ENCODE measurements at regions not wholly inside any gene's neighbourhood (a gene's known extent, or its start where the extent isn't known, plus 50 kb on each side); places are given as distances from the start of the nearest gene placed in this dataset.

DNA sequence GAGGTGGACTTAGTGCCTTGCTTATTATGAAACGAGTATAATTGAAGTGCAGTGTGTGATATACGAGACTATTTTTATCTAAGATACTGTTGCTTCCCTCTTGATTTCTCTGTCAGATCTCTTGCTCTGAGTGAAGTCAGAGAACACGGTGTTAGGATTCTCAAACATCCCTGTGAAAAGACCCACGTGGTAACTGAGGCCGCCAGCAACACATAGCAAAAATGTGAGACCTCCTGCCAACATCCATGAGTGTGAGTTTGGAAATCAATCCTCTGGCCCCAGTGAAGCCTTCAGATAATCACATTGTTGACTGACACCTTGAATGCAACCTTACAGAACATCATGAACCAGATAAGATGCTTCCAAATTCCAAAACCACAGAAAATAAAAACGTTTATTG, 954.4 kb downstream of the FAT4 start:
- Histone ChIP-seq H3K27me3 (ENCODE audit: insufficient read depth, low read length) (no peaks in the 10 kb centered on the region), H3K4me3 (ENCODE audit: low read length) (no peak overlapping the region), H3K36me3 (ENCODE audit: insufficient read depth, low read length) (no peaks in the 10 kb centered on the region), H2AFZ (ENCODE audit: low read depth, low read length) (no peak overlapping the region), H3K9me3 (ENCODE audit: low read length) (no peaks in the 10 kb centered on the region), H3K4me1 (ENCODE audit: insufficient read depth, low read length) (peaks cover 6% of the 10 kb centered on the region)

DNA sequence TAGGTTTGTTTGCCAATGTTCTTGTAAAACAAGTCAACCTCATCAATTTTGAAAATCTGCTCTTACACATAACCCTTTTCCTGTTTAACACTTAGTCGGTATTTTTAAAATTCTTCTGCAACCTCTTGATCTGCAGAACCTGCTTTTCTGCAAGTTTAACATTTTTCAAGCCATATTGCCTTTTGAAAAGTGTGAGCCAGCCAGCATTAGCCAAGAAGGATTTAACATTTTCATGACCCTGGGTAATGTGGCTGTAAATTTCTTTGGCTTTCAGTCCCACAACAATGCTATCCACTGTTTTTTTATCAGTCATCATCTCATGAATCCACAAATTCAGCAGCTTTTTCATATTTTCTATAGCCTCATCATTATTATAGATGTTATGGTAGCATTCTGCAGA, 956.5 kb downstream of the FAT4 start:
- H3K4me1 ChIP-seq (ENCODE audit: insufficient read depth, low read length) = no peaks in the 10 kb centered on the region
- no peaks in the 10 kb centered on the region for H3K27me3 ChIP-seq (ENCODE audit: insufficient read depth, low read length)
- H3K4me3 ChIP-seq (ENCODE audit: low read length) = no peak overlapping the region
- H3K36me3 ChIP-seq (ENCODE audit: insufficient read depth, low read length) = no peaks in the 10 kb centered on the region
- H3K9me3 ChIP-seq (ENCODE audit: low read length) = no peaks in the 10 kb centered on the region
- H2AFZ ChIP-seq (ENCODE audit: low read depth, low read length) = no peak overlapping the region

GRCh38 chr4:126273746-126274145, 959.0 kb downstream of the FAT4 start:
- Histone ChIP-seq H3K4me1 (ENCODE audit: insufficient read depth, low read length) (no peaks in the 10 kb centered on the region), H3K4me3 (ENCODE audit: low read length) (no peak overlapping the region), H3K36me3 (ENCODE audit: insufficient read depth, low read length) (no peaks in the 10 kb centered on the region), H3K9me3 (ENCODE audit: low read length) (no peaks in the 10 kb centered on the region), H3K27me3 (ENCODE audit: insufficient read depth, low read length) (no peaks in the 10 kb centered on the region), H2AFZ (ENCODE audit: low read depth, low read length) (no peak overlapping the region)

DNA sequence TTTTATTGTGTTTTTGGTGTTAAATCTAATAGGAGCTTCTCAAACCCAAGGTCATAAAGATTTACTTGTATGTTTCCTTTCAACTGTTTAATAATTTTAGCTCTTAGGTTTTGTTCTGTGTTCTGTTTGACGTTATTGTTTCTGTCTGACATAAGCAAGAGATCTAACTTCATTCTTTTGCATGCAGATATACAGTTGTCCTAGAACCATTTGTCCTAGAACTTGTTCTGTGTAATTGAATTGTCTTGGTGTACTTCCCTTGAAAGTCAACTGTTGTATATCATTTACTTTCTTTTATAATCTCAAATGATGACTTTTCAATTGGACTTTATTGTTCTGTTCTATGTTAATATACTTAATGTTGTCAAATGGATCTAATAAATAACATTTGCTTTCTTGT, 977.1 kb downstream of the FAT4 start:
- H3K36me3 ChIP-seq (ENCODE audit: insufficient read depth, low read length) = no peaks in the 10 kb centered on the region
- no peaks in the 10 kb centered on the region for H3K9me3 ChIP-seq (ENCODE audit: low read length)
- H3K4me1 ChIP-seq (ENCODE audit: insufficient read depth, low read length) = no peaks in the 10 kb centered on the region
- H3K27me3 ChIP-seq (ENCODE audit: insufficient read depth, low read length) = no peaks in the 10 kb centered on the region
- no peak overlapping the region for H3K4me3 ChIP-seq (ENCODE audit: low read length)
- no peak overlapping the region for H2AFZ ChIP-seq (ENCODE audit: low read depth, low read length)

DNA sequence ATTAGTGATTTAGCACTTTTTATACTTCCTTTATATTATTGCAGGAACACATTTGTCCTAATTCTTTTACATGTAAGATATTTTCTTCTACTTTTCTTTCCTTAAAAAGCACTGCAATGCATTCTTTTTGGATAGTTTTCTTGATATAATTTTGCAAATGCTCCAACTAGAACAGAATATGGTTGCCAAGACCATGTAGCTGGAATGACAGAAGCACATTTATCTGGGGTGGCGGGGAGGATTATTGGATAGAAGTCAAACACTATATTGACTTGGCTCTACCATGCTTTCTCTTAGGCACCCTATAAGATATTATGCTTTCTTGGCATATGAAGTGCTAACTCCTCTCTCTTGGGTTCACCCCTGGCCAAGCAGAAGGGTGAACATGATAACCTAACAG, 983.5 kb downstream of the FAT4 start:
- Histone ChIP-seq H3K9me3 (ENCODE audit: low read length) (peaks cover 7% of the 10 kb centered on the region), H3K4me1 (ENCODE audit: insufficient read depth, low read length) (no peaks in the 10 kb centered on the region), H3K4me3 (ENCODE audit: low read length) (no peak overlapping the region), H2AFZ (ENCODE audit: low read depth, low read length) (no peak overlapping the region), H3K27me3 (ENCODE audit: insufficient read depth, low read length) (no peaks in the 10 kb centered on the region), H3K36me3 (ENCODE audit: insufficient read depth, low read length) (no peaks in the 10 kb centered on the region)

- H3K36me3 ChIP-seq (ENCODE audit: insufficient read depth, low read length) = no peaks in the 10 kb centered on the region
- H3K9me3 ChIP-seq (ENCODE audit: low read length) = no peaks in the 10 kb centered on the region
- no peaks in the 10 kb centered on the region for H3K27me3 ChIP-seq (ENCODE audit: insufficient read depth, low read length)
- H2AFZ ChIP-seq (ENCODE audit: low read depth, low read length) = no peak overlapping the region
- H3K4me3 ChIP-seq (ENCODE audit: low read length) = no peak overlapping the region
- no peaks in the 10 kb centered on the region for H3K4me1 ChIP-seq (ENCODE audit: insufficient read depth, low read length)
Observed at GRCh38 chr4:126306152-126306869, 991.6 kb downstream of the FAT4 start.

DNA sequence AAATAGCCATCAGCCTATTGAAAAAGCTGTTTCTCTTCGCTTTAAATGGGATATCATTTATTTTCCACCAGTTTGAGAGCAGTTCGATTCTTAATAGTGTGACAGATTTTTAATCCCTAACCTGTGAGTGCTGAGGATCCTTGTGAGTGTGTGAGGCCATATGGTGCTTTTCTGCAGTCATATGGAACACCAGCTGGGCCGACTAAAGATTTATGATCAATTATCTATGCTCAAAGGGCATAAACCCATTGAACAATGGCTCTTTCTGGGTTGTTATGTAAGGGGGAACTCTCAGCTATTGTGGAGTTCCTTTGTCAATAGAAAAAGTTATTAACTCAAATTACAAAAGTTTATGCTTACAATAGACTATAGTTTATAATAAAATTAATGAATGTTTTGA, 1003.6 kb downstream of the FAT4 start:
- H3K36me3 ChIP-seq (ENCODE audit: insufficient read depth, low read length) = no peaks in the 10 kb centered on the region
- H3K27me3 ChIP-seq (ENCODE audit: insufficient read depth, low read length) = no peaks in the 10 kb centered on the region

GRCh38 chr4:126328914-126329313, 1014.2 kb downstream of the FAT4 start:
- Histone ChIP-seq H3K36me3 (ENCODE audit: insufficient read depth, low read length) (no peaks in the 10 kb centered on the region), H3K27me3 (ENCODE audit: insufficient read depth, low read length) (no peaks in the 10 kb centered on the region), H3K9me3 (ENCODE audit: low read length) (no peaks in the 10 kb centered on the region), H2AFZ (ENCODE audit: low read depth, low read length) (no peak overlapping the region), H3K4me1 (ENCODE audit: insufficient read depth, low read length) (no peaks in the 10 kb centered on the region), H3K4me3 (ENCODE audit: low read length) (no peak overlapping the region)

More for the DNA sequence above, 1003.6 kb downstream of the FAT4 start:
- Histone ChIP-seq H3K4me1 (ENCODE audit: insufficient read depth, low read length) (no peaks in the 10 kb centered on the region), H2AFZ (ENCODE audit: low read depth, low read length) (no peak overlapping the region), H3K9me3 (ENCODE audit: low read length) (no peaks in the 10 kb centered on the region), H3K4me3 (ENCODE audit: low read length) (no peak overlapping the region)

GRCh38 chr4:126338548-126338947, 1023.8 kb downstream of the FAT4 start:
- Histone ChIP-seq H3K36me3 (ENCODE audit: insufficient read depth, low read length) (no peaks in the 10 kb centered on the region), H3K27me3 (ENCODE audit: insufficient read depth, low read length) (no peaks in the 10 kb centered on the region), H2AFZ (ENCODE audit: low read depth, low read length) (no peak overlapping the region), H3K4me3 (ENCODE audit: low read length) (no peak overlapping the region), H3K9me3 (ENCODE audit: low read length) (no peaks in the 10 kb centered on the region), H3K4me1 (ENCODE audit: insufficient read depth, low read length) (peaks cover 14% of the 10 kb centered on the region)

DNA sequence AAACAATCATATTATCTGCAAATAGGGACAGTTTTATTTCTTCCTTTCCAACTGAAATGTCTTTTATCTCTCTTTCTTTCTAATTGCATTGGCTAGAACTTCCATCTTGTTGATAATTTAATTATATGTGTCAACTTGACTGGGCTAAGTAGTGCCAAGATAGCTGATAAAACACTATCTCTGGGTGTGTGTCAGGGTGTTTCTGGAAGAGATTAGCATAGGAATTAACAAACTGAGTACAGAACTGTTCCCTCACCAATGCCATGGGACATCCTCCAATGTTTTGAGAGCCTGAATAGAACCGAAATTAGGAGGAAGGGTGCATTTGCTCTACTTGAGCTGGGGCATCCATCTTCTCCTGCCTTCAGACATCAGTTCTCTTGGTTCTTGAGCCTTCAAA, 1027.2 kb downstream of the FAT4 start:
- H3K4me3 ChIP-seq (ENCODE audit: low read length) = no peak overlapping the region
- peaks cover 14% of the 10 kb centered on the region for H3K4me1 ChIP-seq (ENCODE audit: insufficient read depth, low read length)
- no peaks in the 10 kb centered on the region for H3K27me3 ChIP-seq (ENCODE audit: insufficient read depth, low read length)
- H2AFZ ChIP-seq (ENCODE audit: low read depth, low read length) = no peak overlapping the region
- no peaks in the 10 kb centered on the region for H3K36me3 ChIP-seq (ENCODE audit: insufficient read depth, low read length)
- no peaks in the 10 kb centered on the region for H3K9me3 ChIP-seq (ENCODE audit: low read length)

DNA sequence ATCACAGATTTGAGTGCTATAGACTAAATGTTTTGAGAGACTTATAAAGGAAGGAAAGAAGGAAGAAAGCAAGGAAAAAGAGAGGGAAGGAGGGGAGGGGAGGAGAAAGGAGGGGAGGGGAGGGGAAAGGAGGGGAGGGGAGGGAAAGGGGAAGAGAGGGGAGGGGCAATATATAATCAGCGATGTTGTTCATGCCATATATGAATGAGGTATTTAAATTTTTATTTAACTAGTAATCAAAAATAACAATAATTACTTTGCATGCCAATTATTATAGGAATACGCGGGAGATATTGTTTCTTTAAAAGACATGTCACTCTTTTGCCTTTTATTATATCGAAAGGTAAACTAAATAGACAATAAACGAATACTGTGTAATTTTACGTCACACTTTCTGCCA, 1029.7 kb downstream of the FAT4 start:
- H3K9me3 ChIP-seq (ENCODE audit: low read length) = no peaks in the 10 kb centered on the region
- no peaks in the 10 kb centered on the region for H3K27me3 ChIP-seq (ENCODE audit: insufficient read depth, low read length)
- no peak overlapping the region for H2AFZ ChIP-seq (ENCODE audit: low read depth, low read length)
- no peak overlapping the region for H3K4me3 ChIP-seq (ENCODE audit: low read length)
- no peaks in the 10 kb centered on the region for H3K4me1 ChIP-seq (ENCODE audit: insufficient read depth, low read length)
- no peaks in the 10 kb centered on the region for H3K36me3 ChIP-seq (ENCODE audit: insufficient read depth, low read length)

GRCh38 chr4:126346654-126347053, 1031.9 kb downstream of the FAT4 start:
- H3K4me3 ChIP-seq (ENCODE audit: low read length) = no peak overlapping the region
- H3K4me1 ChIP-seq (ENCODE audit: insufficient read depth, low read length) = no peaks in the 10 kb centered on the region

DNA sequence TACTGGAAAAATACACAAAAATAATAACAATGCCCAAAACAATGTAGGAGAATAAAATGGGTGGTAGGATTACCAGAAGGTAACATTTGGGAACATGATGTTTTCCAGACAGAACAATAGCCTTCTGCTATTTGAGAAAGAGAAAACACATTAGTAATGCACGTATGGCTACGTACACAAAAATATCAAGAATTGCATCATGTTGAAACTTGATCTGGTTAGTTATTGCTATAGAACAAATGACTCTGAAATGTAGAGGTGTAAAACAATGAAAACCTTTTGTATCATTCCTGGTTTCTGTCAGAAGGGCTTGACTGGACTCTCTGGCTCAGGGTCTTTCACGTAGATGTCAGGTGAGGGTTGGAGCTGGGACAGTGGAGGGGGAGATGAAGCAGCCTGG, 1040.0 kb downstream of the FAT4 start:
- Histone ChIP-seq H3K36me3 (ENCODE audit: insufficient read depth, low read length) (no peaks in the 10 kb centered on the region), H3K4me1 (ENCODE audit: insufficient read depth, low read length) (no peaks in the 10 kb centered on the region), H3K4me3 (ENCODE audit: low read length) (no peak overlapping the region), H3K9me3 (ENCODE audit: low read length) (no peaks in the 10 kb centered on the region), H2AFZ (ENCODE audit: low read depth, low read length) (no peak overlapping the region), H3K27me3 (ENCODE audit: insufficient read depth, low read length) (no peaks in the 10 kb centered on the region)

More at GRCh38 chr4:126346654-126347053, 1031.9 kb downstream of the FAT4 start:
- H3K36me3 ChIP-seq (ENCODE audit: insufficient read depth, low read length) = no peaks in the 10 kb centered on the region
- H3K9me3 ChIP-seq (ENCODE audit: low read length) = no peaks in the 10 kb centered on the region
- H3K27me3 ChIP-seq (ENCODE audit: insufficient read depth, low read length) = no peaks in the 10 kb centered on the region
- no peak overlapping the region for H2AFZ ChIP-seq (ENCODE audit: low read depth, low read length)

DNA sequence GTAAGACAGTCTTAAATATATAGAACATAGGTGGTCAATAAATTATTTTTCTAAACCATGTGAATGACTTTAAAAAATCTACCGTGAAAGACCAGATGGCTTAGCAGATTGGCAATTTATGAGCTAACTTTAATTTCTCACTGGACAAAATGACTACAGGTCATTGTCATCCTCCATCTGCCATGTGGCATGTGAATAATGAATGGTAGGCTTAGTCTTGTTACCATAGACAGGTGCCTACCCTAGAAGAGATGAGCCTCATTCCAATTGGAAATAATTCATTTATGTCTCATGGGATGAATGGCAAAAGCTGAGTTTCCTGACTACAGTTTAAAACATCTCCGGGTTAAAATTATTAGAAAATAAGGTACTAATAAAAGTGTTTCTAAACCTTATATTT, 1043.3 kb downstream of the FAT4 start:
- no peak overlapping the region for H2AFZ ChIP-seq (ENCODE audit: low read depth, low read length)
- no peaks in the 10 kb centered on the region for H3K36me3 ChIP-seq (ENCODE audit: insufficient read depth, low read length)
- no peaks in the 10 kb centered on the region for H3K27me3 ChIP-seq (ENCODE audit: insufficient read depth, low read length)
- no peak overlapping the region for H3K4me3 ChIP-seq (ENCODE audit: low read length)
- H3K9me3 ChIP-seq (ENCODE audit: low read length) = no peaks in the 10 kb centered on the region
- no peaks in the 10 kb centered on the region for H3K4me1 ChIP-seq (ENCODE audit: insufficient read depth, low read length)

Measured in neuron (in vitro differentiated cells).